ENCODE measurements at regions not wholly inside any gene's neighbourhood (a gene's known extent, or its start where the extent isn't known, plus 50 kb on each side); places are given as distances from the start of the nearest gene placed in this dataset.

GRCh38 chr6:155782320-155782731 is 326.7 kb upstream of the NOX3 start:
- TF ChIP-seq POLR2A (IDR thresholded peaks at IDR 0.05), result no peak
- no peak for TF ChIP-seq CTCF (IDR thresholded peaks at IDR 0.05)
- TF ChIP-seq POLR2AphosphoS5 (IDR thresholded peaks at IDR 0.05), result no peak

All from breast epithelium (tissue), 3 donors.